Gastrocnemius medialis (tissue), 4 donors: ENCODE measurements at regions not wholly inside any gene's neighbourhood (a gene's known extent, or its start where the extent isn't known, plus 50 kb on each side); places are given as distances from the start of the nearest gene placed in this dataset.

ENCODE experiments used
- ATAC-seq, 2 donors: fragments of 150-250 bp; one replicate each; pipeline ENCODE4 v1.9.1; 2016
- DNase-seq, 2 donors: peaks; one replicate each; pipeline ENCODE4 v3.0.0-alpha.2; 2019
- H3K27ac ChIP-seq, 4 donors: fragments of 200-600 bp; sonication (generic); 1 replicate in 1 of 4; 2 replicates in 3 of 4; pipeline ENCODE4 v1.5.1; 2016 to 2018; ENCODE audit warnings: mild to moderate bottlenecking in 2 of 4, moderate library complexity in 1 of 4
- H3K27me3 ChIP-seq, 3 donors: fragments of 200-600 bp; sonication (generic) in 2 of 3; 1 replicate in 1 of 3; 2 replicates in 2 of 3; pipeline versions ENCODE4 v1.5.1 to v1.6.0; 2016 to 2019; ENCODE audit warnings: mild to moderate bottlenecking in 1 of 3, moderate library complexity in 1 of 3
- H3K36me3 ChIP-seq, 2 donors: fragments of 200-600 bp; sonication (generic) in 1 of 2; one replicate each; pipeline ENCODE4 v1.5.1; 2017 to 2018
- H3K4me1 ChIP-seq, 2 donors: fragments of 200-600 bp; sonication (generic) in 1 of 2; one replicate each; pipeline ENCODE4 v1.5.1; 2016 to 2017; ENCODE audit warnings: mild to moderate bottlenecking in 2 of 2
- H3K4me3 ChIP-seq, 4 donors: fragments of 200-600 bp; sonication (generic) in 3 of 4; 1 replicate in 1 of 4; 2 replicates in 3 of 4; pipeline ENCODE4 v1.5.1; 2016 to 2019; ENCODE audit warnings: mild to moderate bottlenecking in 2 of 4
- H3K9me3 ChIP-seq, 3 donors: fragments of 200-600 bp; sonication (generic) in 2 of 3; 1 replicate in 1 of 3; 2 replicates in 2 of 3; pipeline ENCODE4 v1.5.1; 2016 to 2019
- POLR2A ChIP-seq, 2 donors: fragments of 450-650 bp; IDR thresholded peaks; one replicate each; pipeline ENCODE4 v1.6.1; 2017; ENCODE audit warnings: antibody characterized with exemption in 2 of 2, mild to moderate bottlenecking in 2 of 2, moderate library complexity in 2 of 2
- in situ Hi-C, 4 donors: fragments of 200-750 bp; cut with MboI; loops; one replicate each; pipeline versions ENCODE4 v1.15.0 to v1.8.0; 2017; ENCODE audit warnings: low sequenced_read_pairs in 4 of 4
- intact Hi-C: fragments of 100-400 bp; cut with DNase I; formaldehyde crosslinking; loops from one replicate; pipeline ENCODE4 v1.15.1; 2023; ENCODE audit warnings: low total_unique reads
- TF ChIP-seq, protein P1 (sequence below), 5 experiments: fragments of 450-650 bp in 3 of 5; fragments of 200-600 bp in 2 of 5; sonication (generic) in 2 of 5; IDR thresholded peaks in 4 of 5; conservative IDR thresholded peaks in 1 of 5; 1 replicate in 4 of 5; 2 replicates in 1 of 5; pipeline ENCODE4 v1.5.1; 2016 to 2019; ENCODE audit warnings: antibody characterized with exemption in 5 of 5, mild to moderate bottlenecking in 3 of 5, moderate library complexity in 3 of 5

DNA sequence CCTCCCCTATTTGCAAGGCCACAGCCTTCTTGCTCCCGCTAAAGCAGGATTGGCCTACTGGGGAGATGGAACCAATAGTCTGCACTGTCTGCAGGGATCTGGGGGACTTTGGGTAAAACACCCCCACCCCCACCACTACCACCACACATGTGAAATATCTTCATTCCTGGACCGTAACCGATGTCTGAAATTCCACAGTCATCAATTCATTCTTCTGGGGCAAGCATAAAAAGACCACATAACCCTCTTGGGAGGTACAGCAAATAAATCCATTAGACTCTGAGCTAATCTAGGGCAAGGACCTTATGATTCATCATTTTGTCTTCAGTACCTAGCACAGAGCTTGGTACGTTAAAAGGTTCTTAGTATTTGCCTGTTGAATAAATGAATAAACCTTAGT lies 307.8 kb downstream of the GPAM start:
- intact Hi-C loops = no loop called here
- DNase-seq (no peak), ATAC-seq (no peak)
- Histone ChIP-seq H3K4me3 (no peak overlapping the region), H3K27me3 (no peaks in the 10 kb centered on the region), H3K9me3 (no peaks in the 10 kb centered on the region), H3K27ac (no peak overlapping the region), H3K36me3 (no peaks in the 10 kb centered on the region), H3K4me1 (no peaks in the 10 kb centered on the region)
- in situ Hi-C loops = no loop called here
- TF ChIP-seq, protein P1, sequence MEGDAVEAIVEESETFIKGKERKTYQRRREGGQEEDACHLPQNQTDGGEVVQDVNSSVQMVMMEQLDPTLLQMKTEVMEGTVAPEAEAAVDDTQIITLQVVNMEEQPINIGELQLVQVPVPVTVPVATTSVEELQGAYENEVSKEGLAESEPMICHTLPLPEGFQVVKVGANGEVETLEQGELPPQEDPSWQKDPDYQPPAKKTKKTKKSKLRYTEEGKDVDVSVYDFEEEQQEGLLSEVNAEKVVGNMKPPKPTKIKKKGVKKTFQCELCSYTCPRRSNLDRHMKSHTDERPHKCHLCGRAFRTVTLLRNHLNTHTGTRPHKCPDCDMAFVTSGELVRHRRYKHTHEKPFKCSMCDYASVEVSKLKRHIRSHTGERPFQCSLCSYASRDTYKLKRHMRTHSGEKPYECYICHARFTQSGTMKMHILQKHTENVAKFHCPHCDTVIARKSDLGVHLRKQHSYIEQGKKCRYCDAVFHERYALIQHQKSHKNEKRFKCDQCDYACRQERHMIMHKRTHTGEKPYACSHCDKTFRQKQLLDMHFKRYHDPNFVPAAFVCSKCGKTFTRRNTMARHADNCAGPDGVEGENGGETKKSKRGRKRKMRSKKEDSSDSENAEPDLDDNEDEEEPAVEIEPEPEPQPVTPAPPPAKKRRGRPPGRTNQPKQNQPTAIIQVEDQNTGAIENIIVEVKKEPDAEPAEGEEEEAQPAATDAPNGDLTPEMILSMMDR (IDR thresholded peaks at IDR 0.05 in 4 of 5, conservative IDR thresholded peaks at IDR 0.05 in 1 of 5) = no peak

DNA sequence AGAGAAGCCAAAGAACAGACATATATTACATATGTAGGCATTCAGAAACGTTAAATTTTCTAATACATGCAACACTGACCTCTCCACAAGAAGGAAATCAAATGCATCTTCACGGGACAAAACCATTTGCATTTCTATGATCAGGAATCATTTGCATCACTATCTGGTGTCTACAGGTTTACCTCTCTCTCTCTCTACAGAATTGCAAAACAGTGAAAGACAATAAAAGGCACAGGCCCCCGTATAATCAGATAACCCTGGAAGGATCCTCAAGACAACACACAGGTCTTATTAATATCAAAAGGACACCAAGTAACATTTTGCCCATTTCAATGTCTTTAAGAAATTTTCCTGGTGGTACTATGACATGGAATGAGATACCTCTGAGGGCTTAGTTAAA lies 306.3 kb downstream of the GPAM start:
- no peak for TF ChIP-seq POLR2A (IDR thresholded peaks at IDR 0.05)
- TF ChIP-seq, protein P1 (IDR thresholded peaks at IDR 0.05 in 4 of 5, conservative IDR thresholded peaks at IDR 0.05 in 1 of 5) = no peak
- H3K4me3 ChIP-seq = no peak overlapping the region
- in situ Hi-C loops (no loop called here), intact Hi-C loops (no loop called here)
- ATAC-seq = no peak
- no peaks in the 10 kb centered on the region for H3K27me3 ChIP-seq
- H3K36me3 ChIP-seq = no peaks in the 10 kb centered on the region
- no peaks in the 10 kb centered on the region for H3K4me1 ChIP-seq
- no peaks in the 10 kb centered on the region for H3K9me3 ChIP-seq
- DNase-seq = no peak
- H3K27ac ChIP-seq = no peak overlapping the region

GRCh38 chr10:111879969-111880368 lies 303.6 kb downstream of the GPAM start:
- Histone ChIP-seq H3K36me3 (no peaks in the 10 kb centered on the region), H3K4me1 (no peaks in the 10 kb centered on the region), H3K27me3 (no peaks in the 10 kb centered on the region), H3K4me3 (no peak overlapping the region), H3K27ac (no peak overlapping the region), H3K9me3 (no peaks in the 10 kb centered on the region)
- intact Hi-C loops = no loop called here
- in situ Hi-C loops = no loop called here
- TF ChIP-seq, protein P1 (IDR thresholded peaks at IDR 0.05 in 4 of 5, conservative IDR thresholded peaks at IDR 0.05 in 1 of 5) = no peak
- no peak for TF ChIP-seq POLR2A (IDR thresholded peaks at IDR 0.05)
- no peak for ATAC-seq
- DNase-seq = no peak

DNA sequence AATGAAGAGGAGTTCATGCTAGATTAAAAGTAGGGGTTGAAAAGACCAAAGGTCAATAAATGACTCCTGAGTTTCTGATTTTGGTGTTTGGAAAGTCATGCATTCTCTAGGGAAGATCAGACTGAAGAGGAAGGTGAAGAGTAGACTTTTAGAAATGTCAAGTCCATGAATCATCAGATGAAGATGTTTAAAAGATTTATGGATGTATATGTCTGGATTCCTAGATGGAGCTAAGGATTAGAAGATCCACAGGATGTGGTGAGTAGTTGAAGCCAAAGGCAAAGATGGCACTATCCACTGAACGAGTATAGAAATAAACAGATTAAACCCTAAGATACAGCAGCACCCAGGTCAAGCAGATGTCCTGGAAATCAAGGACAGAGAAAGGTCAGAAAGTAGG lies 298.5 kb downstream of the GPAM start:
- in situ Hi-C loops (no loop called here), intact Hi-C loops (no loop called here)
- TF ChIP-seq POLR2A (IDR thresholded peaks at IDR 0.05) = no peak
- TF ChIP-seq, protein P1 (IDR thresholded peaks at IDR 0.05 in 4 of 5, conservative IDR thresholded peaks at IDR 0.05 in 1 of 5) = no peak
- no peaks in the 10 kb centered on the region for H3K36me3 ChIP-seq
- no peak for ATAC-seq
- H3K27ac ChIP-seq = no peak overlapping the region
- no peaks in the 10 kb centered on the region for H3K9me3 ChIP-seq
- no peaks in the 10 kb centered on the region for H3K27me3 ChIP-seq
- H3K4me1 ChIP-seq = no peaks in the 10 kb centered on the region
- no peak for DNase-seq
- no peak overlapping the region for H3K4me3 ChIP-seq

- intact Hi-C loops = no loop called here
- DNase-seq = no peak
Observed at GRCh38 chr10:111885919-111886318, 297.6 kb downstream of the GPAM start.

More at GRCh38 chr10:111885919-111886318, 297.6 kb downstream of the GPAM start:
- TF ChIP-seq POLR2A (IDR thresholded peaks at IDR 0.05) = no peak
- TF ChIP-seq, protein P1 (IDR thresholded peaks at IDR 0.05 in 4 of 5, conservative IDR thresholded peaks at IDR 0.05 in 1 of 5) = no peak
- no peaks in the 10 kb centered on the region for H3K4me1 ChIP-seq
- H3K4me3 ChIP-seq = no peak overlapping the region
- no peaks in the 10 kb centered on the region for H3K27me3 ChIP-seq
- no peak for ATAC-seq
- H3K9me3 ChIP-seq = no peaks in the 10 kb centered on the region
- no peaks in the 10 kb centered on the region for H3K36me3 ChIP-seq
- H3K27ac ChIP-seq = no peak overlapping the region
- in situ Hi-C loops = no loop called here
